ENCODE measurements at regions not wholly inside any gene's neighbourhood (a gene's known extent, or its start where the extent isn't known, plus 50 kb on each side); places are given as distances from the start of the nearest gene placed in this dataset.
A peak's percentile ranks its signal among the peaks of the same experiment; 100 is the strongest.

DNA sequence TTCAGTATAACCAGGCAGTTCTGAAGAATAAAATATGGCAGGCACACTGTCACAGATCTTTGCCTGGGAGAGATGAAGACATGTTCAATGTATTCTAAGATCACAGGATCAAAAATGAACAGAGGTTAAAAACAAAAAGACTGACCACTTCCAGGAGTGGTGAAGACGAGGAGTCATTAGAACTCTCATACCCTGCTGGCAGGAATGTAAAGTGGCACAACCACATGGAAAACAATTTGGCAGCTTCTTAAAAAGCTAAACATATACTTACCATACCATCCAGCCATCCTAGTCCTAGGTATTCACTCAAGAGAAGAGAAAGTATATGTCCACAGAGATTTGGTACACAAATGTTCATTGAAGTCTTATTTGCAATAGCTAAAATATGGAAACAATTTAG lies 406.3 kb downstream of the NPIPA8 start:
- TF ChIP-seq, protein P1, sequence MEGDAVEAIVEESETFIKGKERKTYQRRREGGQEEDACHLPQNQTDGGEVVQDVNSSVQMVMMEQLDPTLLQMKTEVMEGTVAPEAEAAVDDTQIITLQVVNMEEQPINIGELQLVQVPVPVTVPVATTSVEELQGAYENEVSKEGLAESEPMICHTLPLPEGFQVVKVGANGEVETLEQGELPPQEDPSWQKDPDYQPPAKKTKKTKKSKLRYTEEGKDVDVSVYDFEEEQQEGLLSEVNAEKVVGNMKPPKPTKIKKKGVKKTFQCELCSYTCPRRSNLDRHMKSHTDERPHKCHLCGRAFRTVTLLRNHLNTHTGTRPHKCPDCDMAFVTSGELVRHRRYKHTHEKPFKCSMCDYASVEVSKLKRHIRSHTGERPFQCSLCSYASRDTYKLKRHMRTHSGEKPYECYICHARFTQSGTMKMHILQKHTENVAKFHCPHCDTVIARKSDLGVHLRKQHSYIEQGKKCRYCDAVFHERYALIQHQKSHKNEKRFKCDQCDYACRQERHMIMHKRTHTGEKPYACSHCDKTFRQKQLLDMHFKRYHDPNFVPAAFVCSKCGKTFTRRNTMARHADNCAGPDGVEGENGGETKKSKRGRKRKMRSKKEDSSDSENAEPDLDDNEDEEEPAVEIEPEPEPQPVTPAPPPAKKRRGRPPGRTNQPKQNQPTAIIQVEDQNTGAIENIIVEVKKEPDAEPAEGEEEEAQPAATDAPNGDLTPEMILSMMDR (IDR thresholded peaks at IDR 0.05; ENCODE audit: low read depth, low read length) = no peak
- H3K9me3 ChIP-seq (ENCODE audit: low read depth) = no peaks in the 10 kb centered on the region
- DNase-seq (ENCODE audit: low read depth in 1 of 2, low spot score in 1 of 2) = no peak

GRCh38 chr16:17926866-17927399 lies 409.6 kb downstream of the NPIPA8 start:
- no peak overlapping the region for H3K27ac ChIP-seq
- no peak overlapping the region for H3K4me3 ChIP-seq
- TF ChIP-seq, protein P1 (IDR thresholded peaks at IDR 0.05; ENCODE audit: low read depth, low read length) = no peak

More for the DNA sequence above, 406.3 kb downstream of the NPIPA8 start:
- Histone ChIP-seq H3K4me3 (no peak overlapping the region), H3K27me3 (no peaks in the 10 kb centered on the region), H3K27ac (no peak overlapping the region), H3K4me1 (ENCODE audit: low read depth) (no peaks in the 10 kb centered on the region), H3K36me3 (no peaks in the 10 kb centered on the region)

GRCh38 chr16:17926461-17926860 lies 410.1 kb downstream of the NPIPA8 start:
- TF ChIP-seq, protein P1 (IDR thresholded peaks at IDR 0.05; ENCODE audit: low read depth, low read length) = no peak
- no peaks in the 10 kb centered on the region for H3K36me3 ChIP-seq
- H3K27me3 ChIP-seq = no peaks in the 10 kb centered on the region
- no peaks in the 10 kb centered on the region for H3K4me1 ChIP-seq (ENCODE audit: low read depth)
- DNase-seq (ENCODE audit: low read depth in 1 of 2, low spot score in 1 of 2) = no peak
- H3K27ac ChIP-seq = no peak overlapping the region
- H3K4me3 ChIP-seq = no peak overlapping the region
- no peaks in the 10 kb centered on the region for H3K9me3 ChIP-seq (ENCODE audit: low read depth)

More at GRCh38 chr16:17926866-17927399, 409.6 kb downstream of the NPIPA8 start:
- Histone ChIP-seq H3K9me3 (ENCODE audit: low read depth) (no peaks in the 10 kb centered on the region), H3K4me1 (ENCODE audit: low read depth) (no peaks in the 10 kb centered on the region), H3K36me3 (no peaks in the 10 kb centered on the region), H3K27me3 (no peaks in the 10 kb centered on the region)
- DNase-seq (ENCODE audit: low read depth in 1 of 2, low spot score in 1 of 2) = no peak

GRCh38 chr16:17925761-17926160 lies 410.8 kb downstream of the NPIPA8 start:
- Histone ChIP-seq H3K9me3 (ENCODE audit: low read depth) (no peaks in the 10 kb centered on the region), H3K4me3 (no peak overlapping the region), H3K27ac (no peak overlapping the region), H3K27me3 (no peaks in the 10 kb centered on the region), H3K36me3 (no peaks in the 10 kb centered on the region), H3K4me1 (ENCODE audit: low read depth) (no peaks in the 10 kb centered on the region)
- TF ChIP-seq, protein P1 (IDR thresholded peaks at IDR 0.05; ENCODE audit: low read depth, low read length) = no peak
- no peak for DNase-seq (ENCODE audit: low read depth in 1 of 2, low spot score in 1 of 2)

DNA sequence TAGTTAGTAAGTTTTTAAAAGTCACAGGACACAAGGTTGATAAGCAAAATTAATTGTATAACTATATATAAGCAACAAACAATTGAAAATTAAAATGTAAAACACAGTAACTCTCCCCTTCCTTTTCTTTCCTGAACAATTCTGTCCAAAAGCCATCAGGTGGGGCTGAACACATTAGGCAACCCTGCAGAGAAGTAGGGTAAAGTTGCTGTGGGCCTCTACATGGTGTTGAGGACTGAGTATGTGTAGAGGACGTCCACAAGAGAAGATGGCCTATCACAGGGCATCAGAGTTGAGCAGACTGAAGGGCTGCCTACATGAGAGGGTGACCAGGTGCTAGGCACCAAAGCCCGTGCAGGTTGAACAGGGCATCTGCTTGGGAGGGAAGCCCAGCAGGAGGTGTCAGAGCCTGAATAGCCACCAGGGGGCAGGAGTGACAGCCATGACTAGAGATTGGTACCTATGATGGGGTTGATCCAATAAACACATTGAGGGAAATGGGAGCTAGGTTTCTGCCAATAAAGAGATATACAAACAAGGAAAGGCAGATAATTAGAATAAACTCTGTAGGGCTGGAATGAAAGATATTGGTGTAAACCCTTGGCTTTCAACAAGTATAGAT lies 415.1 kb downstream of the NPIPA8 start:
- peak in 1 of 2 donors; percentile 5 for DNase-seq (ENCODE audit: low read depth in 1 of 2, low spot score in 1 of 2)
- H3K9me3 ChIP-seq (ENCODE audit: low read depth) = no peaks in the 10 kb centered on the region
- no peaks in the 10 kb centered on the region for H3K4me1 ChIP-seq (ENCODE audit: low read depth)
- no peaks in the 10 kb centered on the region for H3K27me3 ChIP-seq
- H3K36me3 ChIP-seq = no peaks in the 10 kb centered on the region
- no peak overlapping the region for H3K4me3 ChIP-seq
- H3K27ac ChIP-seq = no peak overlapping the region
- TF ChIP-seq, protein P1 (IDR thresholded peaks at IDR 0.05; ENCODE audit: low read depth, low read length) = no peak
